ENCODE measurements at regions not wholly inside any gene's neighbourhood (a gene's known extent, or its start where the extent isn't known, plus 50 kb on each side); places are given as distances from the start of the nearest gene placed in this dataset.

- Histone ChIP-seq H3K4me2 (ENCODE audit: low read length) (no peak overlapping the region), H3K27me3 (ENCODE audit: insufficient read depth, low read depth, low read length) (no peaks in the 10 kb centered on the region), H3K9me3 (ENCODE audit: low read length) (no peaks in the 10 kb centered on the region), H3F3A (ENCODE audit: insufficient read depth, low read length, poor library complexity, severe bottlenecking) (no peaks in the 10 kb centered on the region), H3K27ac (ENCODE audit: low read length) (no peak overlapping the region), H4K20me1 (ENCODE audit: insufficient read depth) (no peaks in the 10 kb centered on the region), H3K9ac (ENCODE audit: low read length) (no peak overlapping the region), H2AFZ (ENCODE audit: low read depth, low read length) (no peak overlapping the region), H3K4me3 (ENCODE audit: low read length) (no peak overlapping the region), H3K79me2 (replicated peaks; ENCODE audit: insufficient read depth, low read length) (no peaks in the 10 kb centered on the region), H3K9me2 (ENCODE audit: insufficient read depth, low read length) (no peaks in the 10 kb centered on the region), H3K36me3 (ENCODE audit: insufficient read depth, low read length) (no peaks in the 10 kb centered on the region)
- TF ChIP-seq MXI1 (conservative IDR thresholded peaks at IDR 0.05; ENCODE audit: poor library complexity, severe bottlenecking): no peak
- no peak for TF ChIP-seq CTCF (IDR thresholded peaks at IDR 0.05; ENCODE audit: poor library complexity, severe bottlenecking)
These were observed 78.5 kb downstream of the CD83 start for GRCh38 chr6:14196026-14196425.

GRCh38 chr6:14197118-14197517, 79.5 kb downstream of the CD83 start:
- no peak overlapping the region for H2AFZ ChIP-seq (ENCODE audit: low read depth, low read length)
- no peaks in the 10 kb centered on the region for H3K79me2 ChIP-seq (replicated peaks; ENCODE audit: insufficient read depth, low read length)
- H3K27me3 ChIP-seq (ENCODE audit: insufficient read depth, low read depth, low read length): no peaks in the 10 kb centered on the region
- H3K9ac ChIP-seq (ENCODE audit: low read length): no peak overlapping the region
- H3K36me3 ChIP-seq (ENCODE audit: insufficient read depth, low read length): no peaks in the 10 kb centered on the region
- no peak overlapping the region for H3K4me3 ChIP-seq (ENCODE audit: low read length)
- H3K9me2 ChIP-seq (ENCODE audit: insufficient read depth, low read length): no peaks in the 10 kb centered on the region
- no peaks in the 10 kb centered on the region for H3F3A ChIP-seq (ENCODE audit: insufficient read depth, low read length, poor library complexity, severe bottlenecking)
- no peak overlapping the region for H3K4me2 ChIP-seq (ENCODE audit: low read length)
- H4K20me1 ChIP-seq (ENCODE audit: insufficient read depth): no peaks in the 10 kb centered on the region
- no peaks in the 10 kb centered on the region for H3K9me3 ChIP-seq (ENCODE audit: low read length)
- TF ChIP-seq EP300 (conservative IDR thresholded peaks at IDR 0.05; ENCODE audit: poor library complexity, severe bottlenecking): no peak
- no peak for TF ChIP-seq CTCF (IDR thresholded peaks at IDR 0.05; ENCODE audit: poor library complexity, severe bottlenecking)
- no peak for TF ChIP-seq POLR2AphosphoS5 (IDR thresholded peaks at IDR 0.05)
- TF ChIP-seq RAD21 (conservative IDR thresholded peaks at IDR 0.05): no peak
- no peak for TF ChIP-seq SMC3 (conservative IDR thresholded peaks at IDR 0.05; ENCODE audit: poor library complexity)
- no peak for TF ChIP-seq TAF1 (IDR thresholded peaks at IDR 0.05; ENCODE audit: low read depth)
- no peak for TF ChIP-seq MXI1 (conservative IDR thresholded peaks at IDR 0.05; ENCODE audit: poor library complexity, severe bottlenecking)
- TF ChIP-seq REST (IDR thresholded peaks at IDR 0.05; ENCODE audit: borderline replicate concordance): no peak
- TF ChIP-seq EZH2 (IDR thresholded peaks at IDR 0.05; ENCODE audit: borderline replicate concordance, insufficient read depth, low read length, poor library complexity, severe bottlenecking): no peak
- H3K27ac ChIP-seq (ENCODE audit: low read length): no peak overlapping the region
